GM23248 (cell line): ENCODE measurements at regions not wholly inside any gene's neighbourhood (a gene's known extent, or its start where the extent isn't known, plus 50 kb on each side); places are given as distances from the start of the nearest gene placed in this dataset.

Source experiments
- DNase-seq: peaks from one replicate; pipeline ENCODE4 v3.0.0-alpha.2; 2015
- H2AFZ ChIP-seq: fragments of 200-600 bp; sonication (generic); 2 replicates; pipeline ENCODE4 v1.6.1; 2016; ENCODE audit warnings: antibody characterized with exemption
- H3F3A ChIP-seq: fragments of 200-600 bp; sonication (generic); 2 replicates; pipeline ENCODE4 v1.6.1; 2016; ENCODE audit warnings: mild to moderate bottlenecking, antibody characterized with exemption, mixed run types; ENCODE audit not compliant: insufficient read depth
- H3K27ac ChIP-seq: fragments of 200-600 bp; sonication (generic); 2 replicates; pipeline ENCODE4 v1.5.1; 2016; ENCODE audit warnings: mild to moderate bottlenecking
- H3K27me3 ChIP-seq: fragments of 200-600 bp; sonication (generic); replicated peaks from 2 replicates; pipeline ENCODE4 v1.6.1; 2016; ENCODE audit warnings: mild to moderate bottlenecking; ENCODE audit not compliant: insufficient read depth
- H3K36me3 ChIP-seq: fragments of 200-600 bp; sonication (generic); 2 replicates; pipeline ENCODE4 v1.6.1; 2016; ENCODE audit warnings: low read depth, mild to moderate bottlenecking
- H3K4me1 ChIP-seq: fragments of 200-600 bp; sonication (generic); 2 replicates; pipeline ENCODE4 v1.6.1; 2016; ENCODE audit warnings: mild to moderate bottlenecking; ENCODE audit not compliant: insufficient read depth
- H3K4me2 ChIP-seq: fragments of 200-600 bp; sonication (generic); one replicate; pipeline ENCODE4 v1.6.1; 2016; ENCODE audit warnings: mild to moderate bottlenecking; ENCODE audit not compliant: unreplicated experiment
- H3K4me3 ChIP-seq: fragments of 200-600 bp; sonication (generic); 2 replicates; pipeline ENCODE4 v1.5.1; 2016; ENCODE audit warnings: mild to moderate bottlenecking
- H3K79me2 ChIP-seq: fragments of 200-600 bp; sonication (generic); 2 replicates; pipeline ENCODE4 v1.6.1; 2016; ENCODE audit warnings: mild to moderate bottlenecking; ENCODE audit not compliant: insufficient read depth
- H3K9ac ChIP-seq: fragments of 200-600 bp; sonication (generic); 2 replicates; pipeline ENCODE4 v1.6.1; 2016; ENCODE audit warnings: mild to moderate bottlenecking
- H3K9me2 ChIP-seq: fragments of 200-600 bp; sonication (generic); 2 replicates; pipeline ENCODE4 v1.6.1; 2016; ENCODE audit warnings: mixed run types, mild to moderate bottlenecking, moderate library complexity; ENCODE audit not compliant: insufficient read depth
- H3K9me3 ChIP-seq: fragments of 200-600 bp; sonication (generic); one replicate; pipeline ENCODE4 v1.6.1; 2017; ENCODE audit warnings: low read depth
- H4K20me1 ChIP-seq: fragments of 200-600 bp; sonication (generic); 2 replicates; pipeline ENCODE4 v1.6.0; 2016; ENCODE audit not compliant: insufficient read depth
- EZH2 ChIP-seq: fragments of 200-600 bp; sonication (generic); IDR thresholded peaks from 2 replicates; pipeline ENCODE4 v1.6.1; 2018; ENCODE audit warnings: antibody characterized with exemption, mild to moderate bottlenecking; ENCODE audit not compliant: insufficient read depth, poor library complexity, severe bottlenecking
- EZH2phosphoT487 ChIP-seq: fragments of 200-600 bp; sonication (generic); IDR thresholded peaks from 2 replicates; pipeline ENCODE4 v1.6.1; 2018; ENCODE audit warnings: antibody characterized with exemption, moderate library complexity, mild to moderate bottlenecking, low read depth; ENCODE audit not compliant: insufficient read depth
- WGBS, 2 experiments: methylation state at CpG; one replicate each; pipeline ENCODE4 v1.1.6; 2015 to 2017; ENCODE audit warnings: low lambda C conversion rate in 2 of 2, low coverage in 1 of 2; ENCODE audit errors: missing lambda C conversion rate in 2 of 2; 5-methylcytosine and 5-hydroxymethylcytosine counted together
- in situ Hi-C: fragments of 300-500 bp; cut with MboI; formaldehyde crosslinking; loops from 2 replicates; pipeline ENCODE4 v1.15.0; 2020

DNA sequence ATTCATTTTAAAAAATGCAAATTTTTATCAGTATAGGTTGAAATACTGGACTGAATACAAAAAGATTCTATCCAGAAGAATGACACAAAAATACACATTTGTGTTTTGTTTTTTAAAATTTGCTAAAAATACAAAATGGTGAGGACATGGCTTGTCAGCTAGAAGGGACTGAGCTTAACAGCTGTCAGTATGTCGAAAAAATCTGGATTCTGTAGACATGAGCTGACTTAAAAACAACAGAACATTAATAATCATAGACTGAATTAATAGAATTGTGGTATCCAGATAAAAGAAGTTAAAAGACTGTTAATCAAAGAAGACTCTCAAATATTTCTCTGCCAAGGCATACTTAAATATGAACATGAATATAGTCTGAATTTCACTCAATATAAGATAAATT is 244.9 kb upstream of the CBLB start:
- TF ChIP-seq EZH2 (no peak), EZH2phosphoT487 (no peak)
- Histone ChIP-seq H3K79me2 (no peaks in the 10 kb centered on the region), H3K36me3 (no peaks in the 10 kb centered on the region), H3K9me2 (no peaks in the 10 kb centered on the region), H3K27ac (no peak overlapping the region), H3K4me1 (peaks cover 16% of the 10 kb centered on the region), H3K4me2 (no peak overlapping the region), H3K9ac (no peak overlapping the region), H3K9me3 (no peaks in the 10 kb centered on the region), H3F3A (no peaks in the 10 kb centered on the region), H2AFZ (no peak overlapping the region), H3K4me3 (no peak overlapping the region), H4K20me1 (no peaks in the 10 kb centered on the region), H3K27me3 (no peaks in the 10 kb centered on the region)
- in situ Hi-C loops = no loop called here
- DNase-seq = no peak
- 88 to 95% methylated on average over 1 of the region's 1 CpG for WGBS, 2 experiments

DNA sequence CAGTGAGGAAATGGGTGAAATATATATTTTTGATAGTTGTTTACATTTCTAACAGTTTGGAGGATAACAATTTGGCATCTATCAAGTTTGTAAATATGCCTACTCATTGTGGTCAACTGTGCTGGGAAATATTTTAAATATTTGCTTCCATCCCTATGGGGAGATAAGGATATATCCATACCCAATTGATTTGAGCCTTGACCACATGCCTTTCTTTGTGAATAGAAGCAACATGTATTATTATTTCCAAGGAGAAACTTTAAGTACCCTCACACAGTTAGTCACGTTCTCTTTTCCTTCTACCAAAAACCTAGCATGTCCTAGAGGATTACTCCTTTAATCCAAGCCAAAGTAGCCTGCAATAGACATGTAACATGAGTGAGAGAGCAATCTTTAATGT is 245.4 kb upstream of the CBLB start:
- Histone ChIP-seq H3K27ac (peak overlapping the region; percentile 60), H2AFZ (peak overlapping the region; percentile 12), H3K9me2 (no peaks in the 10 kb centered on the region), H4K20me1 (no peaks in the 10 kb centered on the region), H3K79me2 (no peaks in the 10 kb centered on the region), H3K9ac (peak overlapping the region; percentile 17; the same call in 1 of the 2 replicates), H3F3A (peaks cover 1% of the 10 kb centered on the region; the same call in 1 of the 2 replicates), H3K36me3 (no peaks in the 10 kb centered on the region), H3K4me3 (no peak overlapping the region), H3K4me1 (peaks cover 16% of the 10 kb centered on the region), H3K4me2 (peak overlapping the region; percentile 7), H3K27me3 (no peaks in the 10 kb centered on the region), H3K9me3 (no peaks in the 10 kb centered on the region)
- TF ChIP-seq EZH2 (no peak), EZH2phosphoT487 (no peak)
- in situ Hi-C loops = no loop called here
- 97 to 100% methylated on average over 1 of the region's 1 CpG for WGBS, 2 experiments
- DNase-seq = no peak

DNA sequence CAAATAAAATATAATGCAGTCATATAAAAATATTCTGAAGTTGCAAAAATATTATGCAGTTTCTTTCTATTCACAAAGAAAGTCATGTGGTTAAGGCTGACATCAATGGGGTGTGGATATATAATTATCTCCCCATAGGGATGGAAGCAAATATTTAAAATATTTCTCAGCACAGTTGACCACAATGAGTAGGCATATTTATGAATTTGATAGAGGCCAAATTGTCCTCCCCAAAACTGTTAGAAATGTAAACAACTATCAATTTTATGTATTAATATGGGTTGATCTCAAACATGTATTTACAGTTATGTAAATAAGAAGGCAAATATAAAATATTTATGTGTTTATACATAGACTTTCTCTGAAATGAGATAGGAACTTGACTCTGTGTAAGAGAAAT is 246.0 kb upstream of the CBLB start:
- H2AFZ ChIP-seq = peak overlapping the region; percentile 12; the same call in 1 of the 2 replicates
- no peaks in the 10 kb centered on the region for H4K20me1 ChIP-seq
- H3K4me1 ChIP-seq = peaks cover 23% of the 10 kb centered on the region
- no peak overlapping the region for H3K4me3 ChIP-seq
- no peaks in the 10 kb centered on the region for H3K9me3 ChIP-seq
- no peaks in the 10 kb centered on the region for H3K79me2 ChIP-seq
- TF ChIP-seq EZH2phosphoT487 (no peak), EZH2 (no peak)
- peak; percentile 62 for DNase-seq
- no peaks in the 10 kb centered on the region for H3K9me2 ChIP-seq
- H3K4me2 ChIP-seq = peak overlapping the region; percentile 7
- H3F3A ChIP-seq = peaks cover 6% of the 10 kb centered on the region
- H3K9ac ChIP-seq = peak overlapping the region; percentile 17; the same call in 1 of the 2 replicates
- in situ Hi-C loops = no loop called here
- no peaks in the 10 kb centered on the region for H3K36me3 ChIP-seq
- peak overlapping the region; percentile 60 for H3K27ac ChIP-seq
- H3K27me3 ChIP-seq = no peaks in the 10 kb centered on the region

DNA sequence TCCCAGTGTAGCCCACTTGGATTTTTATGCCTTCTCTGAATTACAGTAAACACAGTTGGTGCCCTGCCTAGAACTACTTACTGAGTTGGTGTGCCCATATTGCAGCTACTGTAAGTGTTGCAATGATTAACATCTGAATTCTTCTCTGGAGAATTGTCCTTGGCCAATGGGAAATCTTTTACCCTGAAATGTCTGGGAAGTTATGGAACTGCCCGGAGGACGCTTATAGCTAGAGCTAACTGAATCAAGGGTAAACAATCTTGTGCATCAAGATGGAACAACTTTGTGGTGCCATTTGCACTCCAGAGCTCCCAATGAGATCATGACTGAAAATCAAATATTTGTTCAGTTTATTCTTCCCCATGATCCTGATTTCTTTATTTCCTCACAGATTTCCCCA is 246.7 kb upstream of the CBLB start:
- Histone ChIP-seq H3K4me3 (no peak overlapping the region), H3K9ac (no peak overlapping the region), H3K4me2 (no peak overlapping the region), H3K79me2 (no peaks in the 10 kb centered on the region), H3K4me1 (peaks cover 30% of the 10 kb centered on the region), H3F3A (peaks cover 13% of the 10 kb centered on the region), H3K27me3 (no peaks in the 10 kb centered on the region), H2AFZ (0 out of 2 replicates have a peak overlapping the region, but pooled peaks have one; percentile 16), H3K36me3 (no peaks in the 10 kb centered on the region), H3K9me2 (no peaks in the 10 kb centered on the region), H3K27ac (peak overlapping the region; percentile 60), H4K20me1 (no peaks in the 10 kb centered on the region), H3K9me3 (no peaks in the 10 kb centered on the region)
- no peak for TF ChIP-seq EZH2
- no peak for TF ChIP-seq EZH2phosphoT487
- in situ Hi-C loops = no loop called here
- no peak for DNase-seq
- 90% methylated on average over 2 of the region's 2 CpGs for WGBS, 2 experiments

DNA sequence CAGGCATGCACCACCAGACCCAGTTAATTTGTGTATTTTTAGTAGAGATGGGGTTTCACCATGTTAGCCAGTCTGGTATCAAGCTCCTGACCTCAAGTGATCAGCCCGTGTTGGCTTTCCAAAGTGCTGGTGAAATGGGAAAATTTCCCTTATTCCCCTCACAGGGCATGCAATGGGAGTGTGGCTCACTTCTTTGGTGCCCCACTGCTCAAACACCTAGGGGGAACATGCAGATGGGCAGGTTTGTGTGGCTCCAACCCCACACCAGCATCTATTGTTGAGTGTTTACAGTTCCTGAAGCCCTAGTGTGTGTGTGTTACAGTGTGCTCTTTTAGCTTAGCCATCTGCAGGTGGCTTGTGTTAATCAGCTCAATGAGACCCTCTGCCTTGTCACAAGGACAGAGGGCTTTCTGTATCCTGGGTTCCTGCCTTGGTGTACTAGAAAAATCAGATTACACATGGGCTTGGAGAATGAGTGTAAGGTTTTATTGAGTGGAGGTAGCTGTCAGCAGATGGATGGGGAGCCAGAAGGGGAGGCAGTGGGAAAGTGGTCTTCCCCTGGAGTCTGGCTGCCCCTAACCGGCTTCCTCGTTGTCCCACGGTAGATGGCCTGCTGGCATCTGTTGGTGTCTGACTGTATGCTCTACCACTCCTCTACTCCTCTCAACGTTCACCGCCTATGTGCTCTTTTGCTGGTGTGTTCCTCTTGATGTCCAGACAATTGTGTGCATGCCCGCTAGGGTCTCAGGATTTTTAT is 248.1 kb upstream of the CBLB start:
- H3K27me3 ChIP-seq = no peaks in the 10 kb centered on the region
- no peaks in the 10 kb centered on the region for H3K9me3 ChIP-seq
- no peaks in the 10 kb centered on the region for H3K36me3 ChIP-seq
- 96 to 98% methylated on average over 7 of the region's 7 CpGs for WGBS, 2 experiments
- no peak overlapping the region for H3K9ac ChIP-seq
- no peak for DNase-seq
- H4K20me1 ChIP-seq = no peaks in the 10 kb centered on the region
- H2AFZ ChIP-seq = no peak overlapping the region
- H3K9me2 ChIP-seq = no peaks in the 10 kb centered on the region
- no peak overlapping the region for H3K4me3 ChIP-seq
- no peak overlapping the region for H3K4me2 ChIP-seq
- in situ Hi-C loops = no loop called here
- no peak overlapping the region for H3K27ac ChIP-seq
- H3F3A ChIP-seq = peaks cover 15% of the 10 kb centered on the region
- no peaks in the 10 kb centered on the region for H3K79me2 ChIP-seq
- peaks cover 35% of the 10 kb centered on the region for H3K4me1 ChIP-seq
- TF ChIP-seq EZH2phosphoT487 = no peak
- TF ChIP-seq EZH2 = no peak
